ENCODE measurements at regions not wholly inside any gene's neighbourhood (a gene's known extent, or its start where the extent isn't known, plus 50 kb on each side); places are given as distances from the start of the nearest gene placed in this dataset.
A peak's percentile ranks its signal among the peaks of the same experiment; 100 is the strongest.
"Not testable (repeated sequence)": the region's sequence is repeated elsewhere in the genome, so short reads cannot be mapped to it uniquely, and the experiment has no call there.

GRCh38 chr7:125355899-125356298 is 426.3 kb upstream of the POT1 start:
- no peak for DNase-seq

DNA sequence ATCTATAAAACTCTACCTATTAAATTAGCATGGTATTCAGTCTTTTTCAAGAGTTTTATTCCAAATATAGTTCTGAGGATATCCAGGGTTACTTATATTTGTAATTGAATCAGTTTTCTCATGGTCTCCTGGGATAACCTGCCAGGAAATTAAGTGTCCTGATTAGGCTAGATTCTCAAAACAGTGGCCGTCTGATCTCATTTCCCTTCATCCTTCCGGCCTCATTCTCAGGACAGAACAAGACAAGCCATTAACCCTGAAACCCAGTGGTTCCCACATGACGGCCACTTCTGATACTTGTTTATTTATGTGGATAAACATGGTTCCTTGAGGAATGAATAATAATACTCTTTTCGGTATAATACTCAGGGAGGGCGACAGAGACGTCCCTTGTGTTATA is 417.6 kb upstream of the POT1 start:
- no peak for DNase-seq

DNA sequence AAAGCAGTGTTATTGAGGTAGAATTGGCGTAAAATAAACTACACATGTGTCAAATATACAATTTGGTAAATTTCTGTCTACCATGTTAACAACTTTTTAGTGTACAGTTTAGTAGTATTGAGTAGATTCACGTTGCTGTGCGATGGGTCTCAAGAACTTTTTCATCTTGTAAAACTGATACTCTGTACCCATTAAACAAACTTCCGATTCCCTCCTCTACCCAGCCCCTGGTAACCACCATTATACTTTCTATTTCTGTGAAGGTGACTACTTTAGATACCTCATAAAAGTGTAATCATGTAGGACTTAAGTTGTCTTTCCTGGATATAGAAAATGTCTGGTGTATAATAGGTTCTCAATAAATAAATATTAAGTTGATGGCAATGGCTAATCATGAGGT is 408.5 kb upstream of the POT1 start:
- no peak for DNase-seq

GRCh38 chr7:125336326-125336725 is 406.7 kb upstream of the POT1 start:
- no peak for DNase-seq

GRCh38 chr7:125326666-125327255 is 397.1 kb upstream of the POT1 start:
- no peak for DNase-seq

DNA sequence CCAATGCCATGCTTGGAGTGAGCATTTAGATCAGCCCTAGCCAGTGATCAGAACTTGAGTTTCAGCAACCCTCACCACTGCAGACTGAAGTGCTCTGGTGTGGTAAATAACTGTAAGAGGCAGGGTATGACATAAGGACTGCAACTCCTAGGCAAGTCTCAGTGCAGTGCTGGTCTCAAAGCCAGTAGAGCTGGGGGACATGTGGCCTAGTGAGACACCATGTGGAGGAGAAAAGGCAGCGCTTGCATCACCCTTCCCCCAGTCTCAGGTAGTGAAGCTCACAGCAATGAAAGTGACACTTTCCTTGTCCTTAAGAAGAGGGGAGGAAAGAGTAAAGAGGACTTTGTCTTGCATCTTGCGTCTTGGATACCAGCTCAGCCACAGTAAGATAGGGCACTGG is 386.8 kb upstream of the POT1 start:
- DNase-seq, result peak; percentile 4

DNA sequence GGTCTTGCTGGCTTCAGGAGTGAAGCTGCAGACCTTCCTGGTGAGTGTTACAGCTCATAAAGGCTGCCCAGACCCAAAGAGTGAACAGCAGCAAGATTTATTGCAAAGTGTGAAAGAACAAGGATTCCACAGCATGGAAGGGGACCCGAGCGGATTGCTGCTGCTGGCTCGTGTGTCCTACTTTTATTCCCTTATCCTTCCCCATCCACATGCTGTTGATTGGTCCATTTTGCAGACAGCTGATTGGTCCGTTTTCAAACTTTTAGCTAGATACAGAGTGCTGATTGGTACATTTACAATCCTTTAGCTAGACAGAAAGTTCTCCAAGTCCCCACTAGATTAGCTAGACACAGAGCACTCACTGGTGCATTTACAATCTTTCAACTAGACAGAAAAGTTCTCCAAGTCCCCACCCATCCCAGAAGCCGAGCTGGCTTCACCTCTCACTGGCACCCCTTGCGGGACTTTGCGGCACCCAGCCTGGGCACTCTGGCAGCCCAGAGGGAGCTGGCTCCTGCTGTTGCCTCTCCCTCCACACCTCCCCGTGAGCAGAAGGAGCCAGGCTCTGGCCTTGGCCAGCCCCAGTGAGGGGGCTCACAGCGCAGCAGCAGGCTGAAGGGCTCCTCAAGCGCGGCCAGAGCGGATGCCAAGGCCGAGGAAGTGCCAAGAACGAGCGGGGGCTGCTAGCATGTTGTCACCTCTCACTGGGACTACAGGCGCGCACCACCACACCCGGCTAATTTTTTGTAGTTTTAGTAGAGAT is 369.6 kb upstream of the POT1 start:
- no peak for DNase-seq

GRCh38 chr7:125279961-125280360 is 350.3 kb upstream of the POT1 start:
- DNase-seq, result no peak

DNA sequence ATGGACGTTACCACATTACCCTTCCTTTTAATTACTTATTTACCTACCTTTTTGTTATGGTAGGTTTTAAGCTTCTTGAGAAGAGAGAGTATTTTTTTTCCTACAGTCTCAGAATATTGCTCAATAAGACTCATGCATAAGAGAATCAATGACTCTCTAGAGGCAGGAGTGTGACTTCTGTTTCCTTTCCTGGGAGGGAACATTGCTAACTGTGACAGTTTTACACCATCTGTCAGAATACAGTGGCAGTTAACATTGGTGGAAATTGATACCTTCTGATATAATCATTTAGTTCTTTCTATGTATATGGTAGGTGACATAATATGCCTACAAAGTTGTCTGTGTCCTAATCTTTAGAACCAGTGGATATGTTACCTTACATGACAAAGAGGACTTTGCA is 348.7 kb upstream of the POT1 start:
- no peak for DNase-seq

DNA sequence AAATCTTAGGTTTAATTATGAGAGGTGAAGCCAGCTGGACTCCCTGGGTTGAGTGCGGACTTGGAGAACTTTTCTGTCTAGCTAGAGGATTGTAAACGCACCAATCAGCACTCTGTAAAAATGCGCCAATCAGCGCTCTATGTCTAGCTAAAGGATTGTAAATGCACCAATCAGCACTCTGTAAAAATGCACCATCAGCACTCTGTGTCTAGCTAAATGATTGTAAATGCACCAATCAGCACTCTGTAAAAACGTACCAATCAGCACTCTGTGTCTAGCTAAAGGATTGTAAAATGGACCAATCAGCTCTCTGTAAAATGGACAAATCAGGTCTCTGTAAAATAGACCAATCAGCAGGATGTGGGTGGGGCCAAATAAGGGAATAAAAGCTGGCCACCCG is 345.1 kb upstream of the POT1 start:
- DNase-seq, result not testable (repeated sequence)

GRCh38 chr7:125264174-125264856 is 334.7 kb upstream of the POT1 start:
- DNase-seq, result not testable (repeated sequence)

- DNase-seq, result not testable (repeated sequence)
These were observed 329.3 kb upstream of the POT1 start for GRCh38 chr7:125258876-125259417.

- no peak for DNase-seq
These were observed 328.0 kb upstream of the POT1 start for GRCh38 chr7:125257617-125258016.

DNA sequence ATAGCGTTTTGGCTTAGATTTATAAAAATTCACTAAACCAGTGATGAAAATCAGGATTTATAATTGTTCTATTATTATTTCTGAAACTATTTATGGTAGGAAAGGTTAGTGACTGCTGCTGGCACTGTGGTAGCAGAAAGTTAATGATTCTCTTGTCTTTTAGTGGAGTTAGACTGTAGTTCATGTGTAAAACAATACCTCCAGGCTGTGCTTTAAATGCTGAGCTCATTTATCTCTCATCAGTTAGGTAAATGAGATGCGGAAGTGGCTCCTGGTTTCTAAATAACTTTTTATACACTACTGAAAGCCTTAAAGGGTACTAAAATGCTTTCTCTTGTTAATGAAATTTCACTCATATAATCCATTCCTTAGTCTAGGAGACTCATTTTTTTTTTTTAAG is 326.8 kb upstream of the POT1 start:
- no peak for DNase-seq

GRCh38 chr7:125255810-125256209 is 326.2 kb upstream of the POT1 start:
- no peak for DNase-seq

DNA sequence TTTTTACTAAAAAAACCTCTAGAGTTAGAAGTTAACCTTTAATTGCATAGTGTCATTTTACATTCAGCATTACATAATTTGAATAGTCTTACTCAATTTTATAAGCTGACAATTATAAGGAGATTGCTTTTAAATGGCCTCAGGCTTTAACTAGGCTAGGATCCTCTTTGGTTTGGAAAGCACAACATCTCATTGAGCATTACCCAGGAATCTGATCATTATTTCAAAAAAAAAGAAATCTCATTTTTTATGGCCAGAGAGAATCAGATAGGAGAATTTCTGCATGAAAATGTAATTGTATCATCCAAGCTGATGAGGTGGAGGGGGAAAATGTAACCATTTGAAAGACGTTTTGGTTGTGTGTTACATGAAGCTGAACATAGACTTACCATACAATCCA is 324.9 kb upstream of the POT1 start:
- DNase-seq, result no peak

DNA sequence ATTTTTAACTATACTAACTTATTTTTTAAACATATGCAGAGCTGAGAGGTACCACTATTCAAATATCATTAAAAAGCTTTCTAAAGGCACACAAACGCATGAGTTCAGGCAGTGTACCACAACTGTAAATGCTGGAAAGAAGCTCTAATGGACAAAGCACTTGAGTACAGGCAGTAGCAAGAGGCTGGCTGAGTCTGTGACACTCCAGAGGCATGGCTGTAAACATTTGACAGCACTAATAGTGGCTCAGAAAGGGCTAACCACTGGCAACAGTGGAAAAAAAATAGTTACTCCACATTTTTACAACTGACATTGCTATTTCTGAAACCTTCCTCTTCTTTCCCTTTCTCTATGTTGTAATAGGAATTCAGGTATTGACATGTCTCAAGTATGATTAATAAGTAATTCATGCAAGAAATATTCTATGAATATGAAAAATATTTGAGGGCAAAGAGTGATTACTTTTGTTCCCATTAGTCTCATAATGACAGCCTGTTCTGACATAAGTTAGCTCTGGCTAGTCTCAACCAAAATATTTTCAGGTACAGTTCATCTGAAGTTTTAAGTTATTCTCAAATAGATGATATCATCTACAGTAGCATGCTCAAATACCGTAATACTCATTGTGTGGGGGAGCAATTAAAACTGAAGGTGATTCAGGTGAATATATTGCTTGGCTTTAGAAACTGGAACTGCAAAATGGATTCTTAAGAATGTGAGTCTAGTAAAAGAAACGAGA is 324.0 kb upstream of the POT1 start:
- DNase-seq, result no peak

DNA sequence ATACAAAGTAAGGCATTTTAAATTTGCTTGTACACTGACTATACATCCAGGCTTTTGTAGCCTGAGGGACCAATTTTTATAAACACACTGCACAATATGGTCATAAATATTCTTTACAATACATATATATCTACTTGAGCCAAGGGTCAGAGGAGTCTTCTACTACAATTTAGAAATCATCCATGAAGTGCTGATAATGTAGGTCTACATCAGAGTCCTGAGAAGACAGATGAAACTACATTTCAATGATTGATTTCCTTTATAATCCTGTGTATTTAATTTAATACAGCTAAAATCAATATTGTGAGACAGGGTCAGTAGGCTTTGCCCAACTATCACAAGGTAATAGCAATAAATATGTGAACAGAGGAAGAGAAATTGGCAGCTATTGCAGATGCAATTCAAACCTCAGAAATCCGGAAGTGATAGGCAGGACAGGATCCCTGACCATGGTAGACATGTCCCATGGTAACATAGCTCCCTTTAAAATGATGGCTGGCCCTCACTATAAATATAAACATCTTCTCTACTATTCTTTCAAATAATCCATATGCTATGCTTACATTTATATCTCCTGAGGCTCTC is 318.0 kb upstream of the POT1 start:
- no peak for DNase-seq

DNA sequence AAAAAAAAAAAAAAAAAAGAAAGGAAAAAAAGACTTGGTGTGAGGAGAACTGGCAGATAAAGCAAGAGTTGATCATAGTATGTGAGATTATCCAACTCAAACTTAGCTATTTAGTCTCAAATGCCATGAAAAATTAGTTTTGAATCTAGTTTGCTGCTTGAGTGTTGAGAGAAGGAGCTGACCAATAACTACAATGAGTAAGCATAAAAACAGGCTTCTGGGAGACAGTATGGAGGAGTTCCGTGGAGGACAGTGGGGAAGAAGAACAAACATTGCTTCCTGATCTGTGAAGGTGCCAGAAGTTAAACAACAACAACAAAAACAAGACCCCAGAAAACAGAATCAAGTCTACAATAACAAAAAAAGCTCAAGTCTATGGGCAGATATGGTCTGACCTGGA is 317.1 kb upstream of the POT1 start:
- no peak for DNase-seq

GRCh38 chr7:125241548-125241947 is 311.9 kb upstream of the POT1 start:
- no peak for DNase-seq

GRCh38 chr7:125222596-125222995 is 293.0 kb upstream of the POT1 start:
- no peak for DNase-seq

DNA sequence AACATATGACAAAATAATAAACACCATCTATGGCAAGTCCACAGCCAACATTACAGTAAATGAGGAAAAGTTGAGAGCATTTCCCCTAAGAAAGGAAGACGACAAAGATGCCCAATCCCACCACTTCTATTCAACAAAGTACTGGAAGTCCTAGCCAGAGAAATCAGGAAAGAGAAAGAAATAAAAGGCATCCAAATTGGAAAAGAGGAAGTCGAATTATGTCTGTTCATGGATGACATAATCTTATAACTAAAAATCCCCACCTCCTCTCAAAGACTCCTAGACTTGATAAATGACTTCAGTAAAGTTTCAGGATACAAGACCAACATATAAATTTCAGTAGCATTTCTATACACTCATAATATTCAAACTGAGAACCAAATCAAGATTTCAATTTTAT is 288.5 kb upstream of the POT1 start:
- no peak for DNase-seq

GRCh38 chr7:125201002-125201401 is 271.4 kb upstream of the POT1 start:
- no peak for DNase-seq

All from retina (tissue), 1 donor.